Non-pigmented ciliary epithelial cell (primary cell): ENCODE measurements at regions not wholly inside any gene's neighbourhood (a gene's known extent, or its start where the extent isn't known, plus 50 kb on each side); places are given as distances from the start of the nearest gene placed in this dataset.

Experiments
- DNase-seq: peaks from one replicate; pipeline ENCODE4 v3.0.0-alpha.2; 2010; ENCODE audit warnings: low read depth

DNA sequence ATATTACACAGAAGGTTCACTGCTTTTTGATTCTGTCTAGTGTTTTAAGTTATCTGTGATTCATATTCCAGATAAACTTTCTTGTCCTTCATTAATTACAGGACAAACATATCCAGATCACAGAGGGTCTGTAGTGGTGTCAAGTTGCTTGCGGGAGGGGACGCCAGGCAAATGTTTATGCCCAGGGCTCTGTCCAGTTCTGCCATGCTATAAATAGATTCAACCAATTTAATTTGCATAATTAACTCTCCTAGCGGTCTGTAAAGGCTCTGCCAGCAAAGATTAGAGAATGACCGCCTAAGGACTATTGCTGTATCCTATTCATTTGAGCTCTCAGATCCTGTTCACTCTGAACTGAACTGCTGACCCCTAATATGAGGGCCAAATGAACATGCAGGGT, 59.7 kb upstream of the TRPC4 start:
- no peak for DNase-seq

DNA sequence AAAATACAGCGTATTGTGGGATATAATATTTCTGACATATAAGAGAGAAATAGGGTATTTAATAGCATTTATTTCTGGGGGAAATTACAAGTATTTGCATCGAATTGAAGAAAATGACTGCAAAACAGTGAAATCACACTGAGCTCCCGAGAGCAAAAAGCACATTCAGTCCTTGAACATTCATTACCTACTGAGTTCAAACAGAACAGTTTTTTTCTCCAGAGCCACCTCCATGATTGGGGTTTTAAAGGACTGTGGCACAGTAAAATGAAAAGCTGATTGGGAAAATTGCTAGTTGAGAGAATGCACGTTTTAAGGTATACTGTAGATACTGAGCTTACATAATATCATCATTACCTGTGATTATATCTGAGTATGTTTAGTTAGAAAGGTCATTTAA, 58.0 kb upstream of the TRPC4 start:
- DNase-seq = no peak

DNA sequence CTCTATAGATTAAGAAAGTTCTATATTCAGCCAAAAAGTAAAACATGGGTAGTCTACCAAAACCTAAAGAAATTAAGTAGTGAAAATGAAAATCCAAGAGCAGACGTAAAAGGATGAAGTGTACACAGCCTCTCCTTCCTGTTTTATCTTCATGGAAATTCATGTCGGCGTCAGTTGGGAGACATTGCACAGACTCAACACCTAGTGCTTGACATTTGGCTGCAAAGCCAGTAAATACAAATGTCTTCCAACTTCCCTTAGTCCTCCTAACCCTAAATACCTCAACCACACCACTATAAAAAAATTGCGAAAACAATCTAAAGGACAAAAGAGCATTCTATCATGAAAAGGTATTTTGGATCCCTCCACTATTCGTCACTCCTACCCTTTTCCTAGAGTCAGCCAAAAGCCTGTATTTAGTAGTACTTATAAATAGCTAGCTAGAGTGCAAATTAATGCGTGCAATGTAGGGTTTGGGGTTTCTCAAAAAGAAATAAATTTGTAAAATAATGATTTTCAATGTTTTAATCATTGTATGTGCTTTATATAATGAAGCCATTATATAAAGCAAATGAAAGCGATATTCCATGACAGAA, 56.4 kb upstream of the TRPC4 start:
- no peak for DNase-seq

DNA sequence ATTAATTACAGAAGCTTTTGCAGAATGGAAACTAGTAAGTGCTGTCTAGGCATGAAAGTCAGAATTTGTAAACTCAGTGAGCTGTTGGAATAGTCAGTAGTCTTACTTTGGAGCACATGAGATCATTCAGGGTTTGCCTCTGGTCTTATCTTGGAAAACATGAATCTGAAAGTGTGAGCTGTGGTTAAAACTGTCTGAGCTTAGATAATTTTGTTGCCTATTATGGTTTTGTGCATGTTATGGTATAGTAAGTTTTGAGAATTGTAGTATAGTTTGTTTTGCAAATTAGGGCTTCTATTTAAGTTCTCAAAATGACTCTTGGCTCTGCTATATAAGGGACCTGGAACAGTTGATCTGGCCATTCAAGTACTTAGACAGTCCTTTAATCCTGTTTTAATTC, 53.7 kb upstream of the TRPC4 start:
- no peak for DNase-seq

DNA sequence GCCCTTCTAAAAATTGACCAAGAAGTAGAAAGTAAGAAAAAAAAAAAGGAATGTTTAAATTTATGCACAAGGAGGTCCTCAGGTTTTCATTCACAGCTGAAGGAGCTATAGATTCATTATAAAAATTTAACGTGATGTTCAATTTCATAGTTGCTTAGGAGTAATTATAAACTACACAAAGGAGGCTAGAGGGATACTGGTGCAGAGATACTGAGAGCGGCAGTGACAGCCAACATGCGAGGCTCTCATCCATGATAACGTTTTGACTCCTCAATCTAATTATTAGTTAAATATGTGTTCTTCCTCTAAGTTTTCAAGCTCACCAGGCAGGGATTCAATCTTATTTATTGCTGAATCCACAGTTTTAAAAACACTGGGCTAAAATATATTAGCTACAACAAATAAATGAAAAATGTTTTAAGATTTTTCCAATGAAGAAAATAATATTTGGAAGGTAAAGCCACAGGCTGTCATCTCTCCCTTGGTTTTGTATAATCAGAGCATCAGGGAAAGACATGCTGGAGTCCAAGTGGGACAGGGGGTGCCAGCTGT, 49.8 kb upstream of the TRPC4 start:
- no peak for DNase-seq
